Tibial nerve (tissue), 4 donors: ENCODE measurements at regions not wholly inside any gene's neighbourhood (a gene's known extent, or its start where the extent isn't known, plus 50 kb on each side); places are given as distances from the start of the nearest gene placed in this dataset.

Source experiments
- CTCF ChIP-seq, 5 experiments: fragments of 200-600 bp in 3 of 5; fragments of 450-650 bp in 2 of 5; sonication (generic) in 3 of 5; IDR thresholded peaks; one replicate each; pipeline ENCODE4 v1.5.1; 2016 to 2019; ENCODE audit warnings: antibody characterized with exemption in 5 of 5, mild to moderate bottlenecking in 3 of 5, moderate library complexity in 2 of 5
- EP300 ChIP-seq, 2 donors: sonication (generic); formaldehyde crosslinking; IDR thresholded peaks; one replicate each; pipeline ENCODE4 v1.6.1; 2017; ENCODE audit warnings: antibody characterized with exemption in 2 of 2, mild to moderate bottlenecking in 1 of 2
- POLR2A ChIP-seq, 2 donors: fragments of 450-650 bp; IDR thresholded peaks; one replicate each; pipeline ENCODE4 v1.6.1; 2017; ENCODE audit warnings: antibody characterized with exemption in 2 of 2, mild to moderate bottlenecking in 2 of 2, moderate library complexity in 2 of 2

- TF ChIP-seq CTCF (IDR thresholded peaks at IDR 0.05) (no peak), POLR2A (IDR thresholded peaks at IDR 0.05) (no peak), EP300 (IDR thresholded peaks at IDR 0.05) (no peak)
These were observed 260.5 kb downstream of the NEDD1 start for GRCh38 chr12:97167598-97167997.
